ENCODE measurements at regions not wholly inside any gene's neighbourhood (a gene's known extent, or its start where the extent isn't known, plus 50 kb on each side); places are given as distances from the start of the nearest gene placed in this dataset.

- 18 to 57% methylated on average over 1 to 4 of the region's 4 CpGs for WGBS, 2 donors
- ATAC-seq: no peak
- intact Hi-C loops (cut with DNase I): loop anchor here (10.0 kb wide), 1 partner anchor 533 kb away; no protein-coding TSS in a partner anchor
Measured at GRCh38 chrX:39731735-39732134, 366.0 kb downstream of the BCOR start.

GRCh38 chrX:39733745-39734144, 364.0 kb downstream of the BCOR start:
- Histone ChIP-seq H3K36me3 (replicated peaks in 1 of 2; ENCODE audit: insufficient read depth in 1 of 2, low read depth in 2 of 2) (no peaks in the 10 kb centered on the region), H3K9me3 (no peaks in the 10 kb centered on the region), H3K27ac (peak overlapping the region in 3 of 4 donors; percentile 6 to 57 (median 53)), H3K4me3 (no peak overlapping the region), H3K4me1 (peaks cover 57% of the 10 kb centered on the region), H3K27me3 (no peaks in the 10 kb centered on the region)
- TF ChIP-seq POLR2A (IDR thresholded peaks at IDR 0.05) (no peak), CTCF (IDR thresholded peaks at IDR 0.05) (no peak)
- intact Hi-C loops (cut with DNase I): loop anchor here (10.0 kb wide), 1 partner anchor 531 kb away; no protein-coding TSS in a partner anchor
- DNase-seq (no peak), ATAC-seq (no peak)
- WGBS, 2 donors: 80% methylated on average over 1 of the region's 1 CpG; no CpG with 5 or more reads in 1 of the 2 donors

More at GRCh38 chrX:39731735-39732134, 366.0 kb downstream of the BCOR start:
- Histone ChIP-seq H3K4me3 (no peak overlapping the region), H3K27me3 (no peaks in the 10 kb centered on the region), H3K36me3 (replicated peaks in 1 of 2; ENCODE audit: insufficient read depth in 1 of 2, low read depth in 2 of 2) (no peaks in the 10 kb centered on the region), H3K4me1 (peaks cover 55% of the 10 kb centered on the region), H3K27ac (peak overlapping the region in 2 of 4 donors; percentile 28 to 53), H3K9me3 (no peaks in the 10 kb centered on the region)
- DNase-seq: no peak
- TF ChIP-seq POLR2A (IDR thresholded peaks at IDR 0.05) (no peak), CTCF (IDR thresholded peaks at IDR 0.05) (no peak)

- H3K36me3 ChIP-seq (replicated peaks in 1 of 2; ENCODE audit: insufficient read depth in 1 of 2, low read depth in 2 of 2): no peaks in the 10 kb centered on the region
- peaks cover 57% of the 10 kb centered on the region for H3K4me1 ChIP-seq
- 4 to 20% methylated on average over 2 of the region's 2 CpGs for WGBS, 2 donors
- TF ChIP-seq CTCF (IDR thresholded peaks at IDR 0.05) (no peak), POLR2A (IDR thresholded peaks at IDR 0.05) (no peak)
- intact Hi-C loops (cut with DNase I): loop anchor here (10.0 kb wide), 1 partner anchor 531 kb away; no protein-coding TSS in a partner anchor
- peak in 1 of 4 donors; percentile 43 for DNase-seq
- no peaks in the 10 kb centered on the region for H3K9me3 ChIP-seq
- no peaks in the 10 kb centered on the region for H3K27me3 ChIP-seq
- H3K4me3 ChIP-seq: no peak overlapping the region
- H3K27ac ChIP-seq: no peak overlapping the region
- no peak for ATAC-seq
Measured at GRCh38 chrX:39734174-39734776, 363.5 kb downstream of the BCOR start.

GRCh38 chrX:39736216-39737211, 361.2 kb downstream of the BCOR start:
- peak; percentile 89 to 96 (median 93) for DNase-seq
- 46 to 74% methylated on average over 11 to 22 of the region's 22 CpGs for WGBS, 2 donors
- peak; percentile 95 for ATAC-seq
- no peaks in the 10 kb centered on the region for H3K9me3 ChIP-seq
- intact Hi-C loops (cut with DNase I): loop anchor here (10.0 kb wide), 1 partner anchor 528 kb away; no protein-coding TSS in a partner anchor
- H3K27ac ChIP-seq: peak overlapping the region; percentile 23 to 59 (median 45)
- no peaks in the 10 kb centered on the region for H3K36me3 ChIP-seq (replicated peaks in 1 of 2; ENCODE audit: insufficient read depth in 1 of 2, low read depth in 2 of 2)
- peak in 1 of 3 donors; percentile 25 for TF ChIP-seq POLR2A (IDR thresholded peaks at IDR 0.05)
- TF ChIP-seq CTCF (IDR thresholded peaks at IDR 0.05): no peak
- peaks cover 49% of the 10 kb centered on the region for H3K4me1 ChIP-seq
- no peaks in the 10 kb centered on the region for H3K27me3 ChIP-seq
- no peak overlapping the region for H3K4me3 ChIP-seq

Data from body of pancreas (tissue), 4 donors.